H9 (cell line): ENCODE measurements at regions not wholly inside any gene's neighbourhood (a gene's known extent, or its start where the extent isn't known, plus 50 kb on each side); places are given as distances from the start of the nearest gene placed in this dataset.

ENCODE experiments used
- DNase-seq: peaks from one replicate; pipeline ENCODE4 v3.0.0-alpha.2; 2017
- H2AFZ ChIP-seq: one replicate; pipeline ENCODE4 v1.6.1; 2013; ENCODE audit warnings: mild to moderate bottlenecking, low read length, control low read depth, moderate library complexity
- H2AK5ac ChIP-seq: 2 replicates; pipeline ENCODE4 v1.6.1; 2013; ENCODE audit warnings: low read length, control low read depth, mixed read lengths; ENCODE audit not compliant: insufficient read length
- H2BK120ac ChIP-seq: one replicate; pipeline ENCODE4 v1.6.1; 2013; ENCODE audit warnings: low read depth, mild to moderate bottlenecking, low read length, control low read depth, inconsistent platforms; ENCODE audit not compliant: poor library complexity, severe bottlenecking
- H2BK12ac ChIP-seq: 2 replicates; pipeline ENCODE4 v1.6.1; 2013; ENCODE audit warnings: low read length, control low read depth, mixed read lengths, low read depth; ENCODE audit not compliant: insufficient read length
- H2BK15ac ChIP-seq: 2 replicates; pipeline ENCODE4 v1.6.1; 2013; ENCODE audit warnings: low read depth, low read length, control low read depth
- H2BK20ac ChIP-seq: one replicate; pipeline ENCODE4 v1.6.1; 2013; ENCODE audit warnings: low read depth, mild to moderate bottlenecking, low read length, control low read depth, inconsistent platforms; ENCODE audit not compliant: poor library complexity, severe bottlenecking
- H2BK5ac ChIP-seq: 2 replicates; pipeline ENCODE4 v1.6.1; 2013; ENCODE audit warnings: low read length, control low read depth, mixed read lengths; ENCODE audit not compliant: insufficient read length
- H3K14ac ChIP-seq: 2 replicates; pipeline ENCODE4 v1.6.1; 2013; ENCODE audit warnings: low read length, control low read depth; ENCODE audit not compliant: insufficient read depth
- H3K18ac ChIP-seq: 2 replicates; pipeline ENCODE4 v1.6.1; 2013; ENCODE audit warnings: low read depth, mild to moderate bottlenecking, mixed read lengths, low read length, control low read depth; ENCODE audit not compliant: insufficient read length
- H3K23ac ChIP-seq: 2 replicates; pipeline ENCODE4 v1.6.1; 2013; ENCODE audit warnings: low read length, control low read depth, mixed read lengths, low read depth; ENCODE audit not compliant: insufficient read length
- H3K23me2 ChIP-seq: 2 replicates; pipeline ENCODE4 v1.6.1; 2013; ENCODE audit warnings: low read depth, mild to moderate bottlenecking, mixed read lengths, low read length, control low read depth; ENCODE audit not compliant: insufficient read length, poor library complexity, severe bottlenecking
- H3K27ac ChIP-seq: 2 replicates; pipeline ENCODE4 v1.5.1; 2013; ENCODE audit warnings: low read length, control low read depth, mixed read lengths, low read depth; ENCODE audit not compliant: insufficient read length
- H3K27me3 ChIP-seq: 2 replicates; pipeline ENCODE4 v1.6.1; 2013; ENCODE audit warnings: low read length, control low read depth, inconsistent platforms; ENCODE audit not compliant: insufficient read depth
- H3K4ac ChIP-seq: 2 replicates; pipeline ENCODE4 v1.6.1; 2013; ENCODE audit warnings: low read depth, mild to moderate bottlenecking, control low read depth, inconsistent platforms, low read length, moderate library complexity
- H3K4me1 ChIP-seq: 2 replicates; pipeline ENCODE4 v1.6.1; 2013; ENCODE audit warnings: low read length, control low read depth, inconsistent platforms; ENCODE audit not compliant: insufficient read depth
- H3K4me2 ChIP-seq: 2 replicates; pipeline ENCODE4 v1.6.1; 2013; ENCODE audit warnings: low read length, control low read depth, mixed read lengths; ENCODE audit not compliant: insufficient read length, insufficient read depth
- H3K56ac ChIP-seq: 2 replicates; pipeline ENCODE4 v1.6.1; 2013; ENCODE audit warnings: low read depth, mild to moderate bottlenecking, mixed read lengths, low read length, control low read depth; ENCODE audit not compliant: insufficient read length
- H3K79me1 ChIP-seq: 2 replicates; pipeline ENCODE4 v1.6.1; 2013; ENCODE audit warnings: low read depth, mild to moderate bottlenecking, moderate library complexity, low read length, control low read depth, inconsistent platforms; ENCODE audit not compliant: insufficient read depth, poor library complexity, severe bottlenecking
- H3K79me2 ChIP-seq: 2 replicates; pipeline ENCODE4 v1.6.1; 2013; ENCODE audit warnings: low read length, control low read depth, inconsistent platforms; ENCODE audit not compliant: insufficient read depth
- H3K9ac ChIP-seq: 2 replicates; pipeline ENCODE4 v1.6.1; 2013; ENCODE audit warnings: low read length, control low read depth, mixed read lengths; ENCODE audit not compliant: insufficient read length; ENCODE audit errors: extremely low read depth
- H3K9me3 ChIP-seq: one replicate; pipeline ENCODE4 v1.6.1; 2013; ENCODE audit warnings: low read depth, low read length, inconsistent platforms; ENCODE audit not compliant: control insufficient read depth
- H3T11ph ChIP-seq: one replicate; pipeline ENCODE4 v1.6.1; 2013; ENCODE audit warnings: mild to moderate bottlenecking, low read length, control low read depth, inconsistent platforms
- H4K20me1 ChIP-seq: one replicate; pipeline ENCODE4 v1.6.1; 2013; ENCODE audit not compliant: control insufficient read depth, insufficient read length, insufficient read depth
- H4K5ac ChIP-seq: 2 replicates; pipeline ENCODE4 v1.6.1; 2013; ENCODE audit warnings: low read depth, mild to moderate bottlenecking, mixed read lengths, low read length, control low read depth; ENCODE audit not compliant: insufficient read length
- H4K8ac ChIP-seq: replicated peaks from 2 replicates; pipeline ENCODE4 v1.6.1; 2013; ENCODE audit warnings: low read length, control low read depth, mixed read lengths, low read depth; ENCODE audit not compliant: insufficient read length
- H4K91ac ChIP-seq: 2 replicates; pipeline ENCODE4 v1.6.1; 2013; ENCODE audit warnings: low read depth, mild to moderate bottlenecking, moderate library complexity, mixed read lengths, low read length, control low read depth; ENCODE audit not compliant: insufficient read length
- H3K27ac Mint-ChIP-seq, 3 experiments: 2 replicates in 2 of 3; 3 replicates in 1 of 3; pipeline ENCODE4 v1.8.0; 2020 to 2021; ENCODE audit warnings: mixed read lengths in 3 of 3, mild to moderate bottlenecking in 1 of 3, moderate library complexity in 1 of 3
- H3K27me3 Mint-ChIP-seq: 2 replicates; pipeline ENCODE4 v1.8.0; 2021; ENCODE audit warnings: low read depth, mild to moderate bottlenecking, moderate library complexity, mixed read lengths
- H3K36me3 Mint-ChIP-seq, 3 experiments: 2 replicates in 2 of 3; 3 replicates in 1 of 3; pipeline ENCODE4 v1.8.0; 2020 to 2021; ENCODE audit warnings: low read depth in 3 of 3, mixed read lengths in 3 of 3; ENCODE audit not compliant: insufficient read depth in 1 of 3
- H3K4me1 Mint-ChIP-seq, 2 experiments: 2 replicates each; pipeline ENCODE4 v1.8.0; 2020; ENCODE audit warnings: mixed read lengths in 2 of 2
- H3K4me3 Mint-ChIP-seq, 2 experiments: 2 replicates in 1 of 2; 3 replicates in 1 of 2; pipeline ENCODE4 v1.8.0; 2020 to 2021; ENCODE audit warnings: mild to moderate bottlenecking in 2 of 2, mixed read lengths in 2 of 2, moderate library complexity in 1 of 2
- H3K9me3 Mint-ChIP-seq, 2 experiments: 2 replicates in 1 of 2; 3 replicates in 1 of 2; pipeline ENCODE4 v1.8.0; 2020; ENCODE audit warnings: mild to moderate bottlenecking in 2 of 2, mixed read lengths in 2 of 2, moderate library complexity in 1 of 2
- TF ChIP-seq, protein P1 (sequence below): fragments of 200-600 bp; sonication (generic); conservative IDR thresholded peaks from 3 replicates; pipeline ENCODE4 v1.8.0; 2021; ENCODE audit warnings: antibody characterized with exemption, mild to moderate bottlenecking

DNA sequence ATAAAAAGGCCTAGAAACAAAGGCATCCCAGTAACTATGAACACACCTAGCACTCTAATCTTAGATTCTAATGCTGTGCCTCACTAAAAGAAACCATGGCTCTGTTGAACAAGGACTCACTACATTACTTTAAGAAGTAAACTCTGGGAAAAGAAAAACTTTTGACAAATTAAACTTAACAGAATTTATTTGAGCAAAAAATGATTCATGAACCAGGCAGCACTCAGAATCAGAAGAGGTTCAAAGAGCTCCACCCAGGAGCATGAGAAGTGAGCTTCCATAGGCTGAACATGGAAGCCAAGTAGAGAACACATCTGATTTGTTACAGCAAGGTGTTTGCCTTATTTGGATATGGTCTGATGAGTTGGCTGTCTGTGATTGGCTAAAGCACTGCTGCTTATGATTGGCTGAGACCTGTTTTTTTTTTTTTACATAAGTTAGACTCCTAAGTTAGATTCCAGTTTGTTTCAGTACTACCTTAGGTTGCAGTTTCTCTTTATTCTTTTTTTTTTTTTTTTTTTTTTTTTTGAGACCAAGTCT, 343.6 kb upstream of the SASH1 start:
- Histone ChIP-seq H2BK120ac (no peak overlapping the region), H3K14ac (no peak overlapping the region), H3K23ac (no peak overlapping the region), H3K4me1 (no peaks in the 10 kb centered on the region), H3K4me2 (no peak overlapping the region), H3K56ac (no peak overlapping the region), H4K20me1 (no peaks in the 10 kb centered on the region), H2BK20ac (no peak overlapping the region), H2AFZ (no peak overlapping the region), H4K5ac (no peak overlapping the region), H3K23me2 (no peaks in the 10 kb centered on the region), H3K79me2 (no peaks in the 10 kb centered on the region), H2BK5ac (no peak overlapping the region), H2BK12ac (no peak overlapping the region), H3K9me3 (no peaks in the 10 kb centered on the region), H3K27ac (no peak overlapping the region), H3K9ac (no peak overlapping the region), H2AK5ac (no peak overlapping the region), H4K8ac (no peak overlapping the region), H3K4ac (no peak overlapping the region), H3K18ac (no peak overlapping the region), H3T11ph (no peak overlapping the region), H3K27me3 (no peaks in the 10 kb centered on the region), H2BK15ac (no peak overlapping the region), H4K91ac (no peak overlapping the region), H3K79me1 (no peaks in the 10 kb centered on the region)
- no peaks in the 10 kb centered on the region for H3K4me1 Mint-ChIP-seq
- peaks cover 6 to 7% of the 10 kb centered on the region in 2 experiments; a peak in 4 of 5 replicates for H3K9me3 Mint-ChIP-seq
- DNase-seq, result no peak
- no peaks in the 10 kb centered on the region for H3K27me3 Mint-ChIP-seq
- H3K27ac Mint-ChIP-seq, result no peak overlapping the region
- H3K36me3 Mint-ChIP-seq, result peaks cover 0 to 8% (median 2%) of the 10 kb centered on the region in 3 experiments; a peak in 4 of 7 replicates
- TF ChIP-seq, protein P1, sequence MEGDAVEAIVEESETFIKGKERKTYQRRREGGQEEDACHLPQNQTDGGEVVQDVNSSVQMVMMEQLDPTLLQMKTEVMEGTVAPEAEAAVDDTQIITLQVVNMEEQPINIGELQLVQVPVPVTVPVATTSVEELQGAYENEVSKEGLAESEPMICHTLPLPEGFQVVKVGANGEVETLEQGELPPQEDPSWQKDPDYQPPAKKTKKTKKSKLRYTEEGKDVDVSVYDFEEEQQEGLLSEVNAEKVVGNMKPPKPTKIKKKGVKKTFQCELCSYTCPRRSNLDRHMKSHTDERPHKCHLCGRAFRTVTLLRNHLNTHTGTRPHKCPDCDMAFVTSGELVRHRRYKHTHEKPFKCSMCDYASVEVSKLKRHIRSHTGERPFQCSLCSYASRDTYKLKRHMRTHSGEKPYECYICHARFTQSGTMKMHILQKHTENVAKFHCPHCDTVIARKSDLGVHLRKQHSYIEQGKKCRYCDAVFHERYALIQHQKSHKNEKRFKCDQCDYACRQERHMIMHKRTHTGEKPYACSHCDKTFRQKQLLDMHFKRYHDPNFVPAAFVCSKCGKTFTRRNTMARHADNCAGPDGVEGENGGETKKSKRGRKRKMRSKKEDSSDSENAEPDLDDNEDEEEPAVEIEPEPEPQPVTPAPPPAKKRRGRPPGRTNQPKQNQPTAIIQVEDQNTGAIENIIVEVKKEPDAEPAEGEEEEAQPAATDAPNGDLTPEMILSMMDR, result no peak
- no peak overlapping the region for H3K4me3 Mint-ChIP-seq
